NCI-H69 (cell line): ENCODE measurements at regions not wholly inside any gene's neighbourhood (a gene's known extent, or its start where the extent isn't known, plus 50 kb on each side); places are given as distances from the start of the nearest gene placed in this dataset.
"Not testable (repeated sequence)": the region's sequence is repeated elsewhere in the genome, so short reads cannot be mapped to it uniquely, and the experiment has no call there.

Experiments used
- DNase-seq: peaks from one replicate; lab custom pipeline; 2025; lab: John Stamatoyannopoulos, UW

- DNase-seq, result no peak
Observed at GRCh38 chr2:52542297-52542696, 1225.3 kb upstream of the CHAC2 start.

GRCh38 chr2:52539026-52539970, 1228.3 kb upstream of the CHAC2 start:
- no peak for DNase-seq

DNA sequence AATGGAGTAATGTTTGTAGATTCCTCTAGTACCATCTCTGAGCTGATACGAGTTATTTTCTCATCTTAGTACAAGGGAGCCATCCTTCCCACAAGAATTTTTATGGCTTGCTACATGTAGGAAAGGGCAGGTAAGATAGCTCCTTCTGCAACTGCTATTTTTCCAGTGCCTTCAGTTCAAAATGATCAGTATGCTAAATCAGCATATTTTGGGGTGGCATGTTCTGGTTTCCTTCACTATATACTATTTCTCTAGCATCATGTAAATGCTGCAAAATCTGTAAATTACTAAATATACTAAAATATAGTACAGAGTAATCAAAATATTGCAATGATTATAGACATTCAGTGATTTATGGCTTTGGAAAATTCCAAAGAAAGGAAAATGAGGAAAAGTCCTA, 1230.0 kb upstream of the CHAC2 start:
- no peak for DNase-seq

- DNase-seq, result peak; percentile 69
Observed at GRCh38 chr2:52536929-52537460, 1230.6 kb upstream of the CHAC2 start.

GRCh38 chr2:52532956-52533355, 1234.6 kb upstream of the CHAC2 start:
- no peak for DNase-seq

DNA sequence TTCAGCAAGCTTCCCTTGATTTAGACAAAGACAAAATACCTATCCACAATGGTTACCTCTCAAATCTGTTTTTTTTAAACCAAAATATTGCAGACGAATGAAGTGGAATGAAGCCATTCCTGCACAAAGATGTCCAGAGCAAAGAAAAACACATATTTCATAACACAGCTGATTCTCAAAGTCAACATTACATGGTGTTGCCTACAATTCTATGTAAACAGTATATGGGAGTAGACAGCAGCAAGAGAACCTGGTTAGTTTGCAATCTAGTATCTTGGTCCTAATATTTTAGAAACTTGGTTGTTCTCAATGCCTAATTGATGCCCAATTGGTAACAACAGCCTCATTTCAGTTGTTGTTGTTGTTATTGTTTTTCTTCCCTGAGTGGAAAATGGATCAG, 1240.9 kb upstream of the CHAC2 start:
- DNase-seq, result no peak

- DNase-seq, result no peak
Observed at GRCh38 chr2:52520644-52521043, 1247.0 kb upstream of the CHAC2 start.

- DNase-seq, result no peak
Observed at GRCh38 chr2:52518678-52519077, 1248.9 kb upstream of the CHAC2 start.

DNA sequence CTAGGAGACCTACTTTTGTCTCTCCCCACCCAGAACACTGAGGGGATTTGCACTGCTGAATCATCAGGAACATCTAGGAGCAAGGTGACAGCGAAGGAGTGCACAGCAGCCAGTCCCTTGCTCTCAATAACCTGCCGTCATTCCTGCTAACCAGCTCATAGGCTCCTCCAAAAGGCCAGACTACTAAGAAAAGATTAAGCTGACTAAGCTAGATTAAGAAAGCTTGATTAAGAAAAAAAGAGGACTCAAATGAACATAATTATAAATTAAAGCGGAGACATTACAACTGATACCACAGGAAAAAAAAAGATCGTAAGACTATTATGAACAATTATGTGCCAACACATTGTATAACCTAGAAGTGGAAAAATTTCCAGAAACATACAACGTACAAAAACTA, 1254.8 kb upstream of the CHAC2 start:
- DNase-seq, result no peak

- DNase-seq, result no peak
Observed at GRCh38 chr2:52510432-52510831, 1257.2 kb upstream of the CHAC2 start.

- no peak for DNase-seq
Observed at GRCh38 chr2:52502476-52502860, 1265.1 kb upstream of the CHAC2 start.

- no peak for DNase-seq
Observed at GRCh38 chr2:52501715-52502475, 1265.7 kb upstream of the CHAC2 start.

GRCh38 chr2:52500561-52500960, 1267.0 kb upstream of the CHAC2 start:
- DNase-seq, result peak; percentile 0

DNA sequence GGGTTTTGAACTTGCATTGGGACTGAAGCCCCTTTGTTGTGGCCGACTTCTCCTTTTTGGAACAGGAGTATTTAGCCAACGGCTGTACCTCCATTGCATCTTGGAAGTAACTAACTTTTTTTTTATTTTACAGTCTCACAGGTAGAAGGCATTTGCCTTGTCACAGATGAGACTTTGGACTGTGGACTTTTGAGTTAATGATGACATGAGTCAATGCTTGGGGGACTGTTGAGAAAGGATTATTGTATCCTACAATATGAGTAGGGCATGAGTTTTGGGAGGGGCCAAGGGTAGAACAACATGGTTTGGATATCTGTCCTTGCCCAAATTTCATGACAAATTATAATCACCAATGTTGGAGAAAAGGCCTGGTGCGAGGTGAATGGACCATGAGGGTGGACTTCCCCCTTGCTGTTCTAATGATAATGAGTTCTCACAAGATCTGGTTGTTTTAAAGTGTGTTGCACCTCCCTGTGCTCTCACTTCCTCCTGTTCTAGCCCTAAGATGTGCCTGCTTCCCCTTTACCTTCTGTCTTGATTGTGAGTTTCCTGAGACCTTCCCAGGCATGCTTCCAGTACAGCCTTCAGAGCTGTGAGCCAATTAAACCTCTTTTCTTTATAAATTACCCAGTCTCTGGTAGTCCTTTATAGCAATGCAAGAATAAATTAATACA, 1269.4 kb upstream of the CHAC2 start:
- DNase-seq, result no peak

DNA sequence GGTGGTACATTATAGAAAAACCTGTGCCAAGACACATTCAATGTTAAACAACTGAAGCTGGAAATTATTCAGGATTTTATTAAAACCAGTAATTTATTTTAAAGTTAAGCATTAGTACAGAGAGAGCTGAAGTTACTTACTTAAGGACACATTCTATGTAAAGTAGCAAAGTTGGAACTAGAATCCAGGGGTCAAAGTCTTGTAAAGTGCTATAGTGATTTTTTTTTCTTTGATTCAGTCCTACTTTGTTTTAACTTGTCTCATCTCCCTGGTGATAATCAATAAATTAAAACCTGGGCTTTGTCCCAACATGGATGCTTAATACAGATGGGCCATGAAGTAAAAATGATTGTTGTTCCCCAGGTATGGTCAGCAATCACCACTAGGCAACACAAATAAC, 1271.8 kb upstream of the CHAC2 start:
- no peak for DNase-seq

- no peak for DNase-seq
Observed at GRCh38 chr2:52477166-52477565, 1290.4 kb upstream of the CHAC2 start.

DNA sequence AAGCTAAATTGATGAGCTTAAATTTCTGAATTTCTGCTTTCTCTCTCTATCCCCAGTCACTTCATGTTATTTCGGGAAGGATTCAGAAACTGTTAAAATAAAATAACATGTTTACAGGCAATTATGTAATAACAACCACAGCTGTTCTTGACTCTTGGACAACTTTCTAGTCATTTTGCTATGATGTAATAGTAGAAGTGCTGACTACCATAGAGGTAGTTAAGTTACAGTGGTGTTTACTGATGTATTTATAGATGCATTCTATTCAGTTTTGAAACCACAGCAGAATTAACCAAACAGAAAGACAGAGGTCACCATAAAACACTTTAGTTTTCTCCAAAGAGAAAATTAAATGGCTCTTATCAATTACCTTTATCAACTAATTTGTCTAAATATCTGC, 1292.0 kb upstream of the CHAC2 start:
- no peak for DNase-seq

DNA sequence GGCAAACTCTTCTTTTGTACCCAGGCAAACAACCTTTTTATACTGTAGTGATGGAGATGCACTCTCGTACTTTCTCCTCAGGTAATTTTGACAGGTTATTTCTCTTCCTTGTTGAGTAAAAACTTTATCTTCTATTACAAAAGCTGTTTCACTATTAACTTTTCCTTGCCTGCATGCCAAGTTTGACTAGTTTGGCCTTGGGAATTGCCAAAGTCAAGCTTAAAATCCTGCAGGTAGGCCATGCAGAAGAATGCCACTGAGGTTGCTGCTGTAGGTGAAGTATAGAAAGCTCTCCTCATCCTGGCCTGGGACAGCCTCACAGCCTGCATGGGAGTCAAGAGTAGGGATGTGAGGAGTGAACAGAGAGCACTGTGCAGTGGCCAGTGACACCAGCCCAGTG, 1293.5 kb upstream of the CHAC2 start:
- DNase-seq, result no peak

DNA sequence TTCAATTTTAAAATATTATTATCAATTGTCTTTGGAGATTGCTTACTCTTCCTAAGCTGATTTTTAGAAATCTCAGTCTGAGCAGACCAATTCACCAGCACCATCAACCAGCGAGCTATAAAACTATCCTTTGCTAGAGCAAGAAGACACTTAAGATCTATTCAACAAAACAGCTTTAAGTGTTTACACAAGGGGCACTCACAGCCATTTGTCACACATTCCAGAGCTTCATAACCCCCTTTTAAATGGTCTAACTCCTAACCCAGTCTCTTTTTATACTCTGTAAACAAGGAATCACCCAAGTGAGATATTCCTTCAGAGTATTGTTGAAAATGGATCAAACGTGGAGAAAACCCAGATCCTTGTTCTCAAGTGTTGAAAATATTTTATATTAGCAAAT, 1294.1 kb upstream of the CHAC2 start:
- DNase-seq, result no peak

DNA sequence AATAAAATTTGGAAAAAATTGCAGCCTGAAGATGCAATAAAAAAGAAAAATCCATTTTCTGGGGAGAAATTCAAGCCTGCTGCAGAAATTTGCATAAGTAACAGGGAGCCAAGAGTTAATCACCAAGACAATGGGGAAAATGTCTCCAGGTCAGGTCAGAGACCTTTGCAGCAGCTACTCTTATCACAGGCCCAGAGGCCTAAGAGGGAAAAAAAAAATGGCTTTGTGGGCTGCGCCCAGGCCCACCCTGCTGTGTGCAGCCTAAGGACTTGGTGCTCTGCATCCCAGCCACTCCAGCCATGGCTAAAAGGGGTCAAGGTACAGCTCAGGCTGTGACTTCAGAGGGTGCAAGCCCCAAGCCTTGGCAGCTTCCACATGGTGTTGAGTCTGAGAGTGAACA, 1297.1 kb upstream of the CHAC2 start:
- DNase-seq, result not testable (repeated sequence)

- no peak for DNase-seq
Observed at GRCh38 chr2:52467189-52467588, 1300.4 kb upstream of the CHAC2 start.

DNA sequence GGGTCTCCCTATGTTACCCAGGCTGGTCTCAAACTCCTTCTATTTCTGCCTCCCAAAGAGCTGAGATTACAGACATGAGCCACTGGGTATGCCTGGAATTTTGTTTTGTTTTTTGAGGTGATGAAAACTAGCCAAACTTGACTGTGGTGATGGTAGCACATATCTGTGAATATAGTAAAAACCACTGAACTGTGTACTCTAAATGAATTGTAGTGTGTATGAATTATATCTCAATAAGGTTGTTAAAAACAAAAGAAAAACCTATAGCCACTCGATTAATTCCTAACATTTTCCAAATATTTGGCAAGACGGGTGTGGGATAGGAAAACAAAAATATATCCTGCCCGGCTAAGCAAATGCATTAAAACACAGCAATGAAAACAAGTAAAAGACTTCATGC, 1302.3 kb upstream of the CHAC2 start:
- no peak for DNase-seq
